Tibial artery (tissue), 4 donors: ENCODE measurements at regions not wholly inside any gene's neighbourhood (a gene's known extent, or its start where the extent isn't known, plus 50 kb on each side); places are given as distances from the start of the nearest gene placed in this dataset.
"Not testable (repeated sequence)": the region's sequence is repeated elsewhere in the genome, so short reads cannot be mapped to it uniquely, and the experiment has no call there.

Experiments
- DNase-seq, 2 donors: peaks; one replicate each; pipeline ENCODE4 v3.0.0-alpha.2; 2019
- H3K27ac ChIP-seq, 2 donors: fragments of 200-600 bp; sonication (generic) in 1 of 2; 1 replicate in 1 of 2; 2 replicates in 1 of 2; pipeline ENCODE4 v1.5.1; 2018 to 2019; ENCODE audit warnings: mild to moderate bottlenecking in 1 of 2
- H3K27me3 ChIP-seq, 2 donors: fragments of 200-600 bp; sonication (generic) in 1 of 2; one replicate each; pipeline versions ENCODE4 v1.5.1 to v1.6.0; 2016 to 2019
- H3K36me3 ChIP-seq, 3 donors: fragments of 200-600 bp; sonication (generic) in 2 of 3; one replicate each; pipeline ENCODE4 v1.5.1; 2016 to 2019; ENCODE audit warnings: mild to moderate bottlenecking in 2 of 3
- H3K4me1 ChIP-seq, 4 donors: fragments of 200-600 bp; sonication (generic) in 2 of 4; 1 replicate in 3 of 4; 2 replicates in 1 of 4; pipeline ENCODE4 v1.5.1; 2016 to 2019
- H3K4me3 ChIP-seq, 2 donors: fragments of 200-600 bp; sonication (generic) in 1 of 2; 1 replicate in 1 of 2; 2 replicates in 1 of 2; pipeline ENCODE4 v1.5.1; 2018 to 2019; ENCODE audit warnings: mild to moderate bottlenecking in 2 of 2
- H3K9me3 ChIP-seq, 3 donors: fragments of 200-600 bp; sonication (generic) in 1 of 3; one replicate each; pipeline ENCODE4 v1.5.1; 2016 to 2019
- CTCF ChIP-seq, 2 experiments: fragments of 200-600 bp in 1 of 2; fragments of 450-650 bp in 1 of 2; IDR thresholded peaks; one replicate each; pipeline ENCODE4 v1.5.1; 2017 to 2019; ENCODE audit warnings: antibody characterized with exemption in 2 of 2, mild to moderate bottlenecking in 1 of 2, moderate library complexity in 1 of 2
- intact Hi-C: fragments of 100-400 bp; cut with DNase I; formaldehyde crosslinking; loops from one replicate; pipeline ENCODE4 v1.15.0; 2023; ENCODE audit warnings: low total_unique reads

GRCh38 chr7:29657288-29657687 lies 93.7 kb downstream of the PRR15 start:
- intact Hi-C loops, result no loop called here
- H3K36me3 ChIP-seq, result no peaks in the 10 kb centered on the region

GRCh38 chr7:29657856-29658255 lies 94.2 kb downstream of the PRR15 start:
- no peaks in the 10 kb centered on the region for H3K4me1 ChIP-seq
- no peak overlapping the region for H3K4me3 ChIP-seq
- H3K36me3 ChIP-seq, result no peaks in the 10 kb centered on the region
- H3K27ac ChIP-seq, result no peak overlapping the region
- TF ChIP-seq CTCF (IDR thresholded peaks at IDR 0.05), result no peak
- no peak for DNase-seq
- no peaks in the 10 kb centered on the region for H3K27me3 ChIP-seq
- no peaks in the 10 kb centered on the region for H3K9me3 ChIP-seq
- intact Hi-C loops, result no loop called here

More at GRCh38 chr7:29657288-29657687, 93.7 kb downstream of the PRR15 start:
- no peak for DNase-seq
- TF ChIP-seq CTCF (IDR thresholded peaks at IDR 0.05), result no peak
- H3K9me3 ChIP-seq, result no peaks in the 10 kb centered on the region
- no peak overlapping the region for H3K4me3 ChIP-seq
- H3K4me1 ChIP-seq, result no peaks in the 10 kb centered on the region
- H3K27me3 ChIP-seq, result no peaks in the 10 kb centered on the region
- H3K27ac ChIP-seq, result no peak overlapping the region

- H3K27ac ChIP-seq, intact Hi-C loops, H3K36me3 ChIP-seq, H3K9me3 ChIP-seq, H3K4me3 ChIP-seq, DNase-seq, H3K27me3 ChIP-seq, H3K4me1 ChIP-seq: not testable (repeated sequence)
Observed at GRCh38 chr7:29659213-29659612, 95.6 kb downstream of the PRR15 start.

- DNase-seq, H3K4me1 ChIP-seq, H3K27ac ChIP-seq, intact Hi-C loops, H3K36me3 ChIP-seq, H3K9me3 ChIP-seq, H3K27me3 ChIP-seq, H3K4me3 ChIP-seq: not testable (repeated sequence)
Observed at GRCh38 chr7:29662899-29663298, 99.3 kb downstream of the PRR15 start.

GRCh38 chr7:29664999-29665398 lies 101.4 kb downstream of the PRR15 start:
- H3K27ac ChIP-seq, H3K4me1 ChIP-seq, DNase-seq, H3K27me3 ChIP-seq, intact Hi-C loops, H3K4me3 ChIP-seq, H3K9me3 ChIP-seq, H3K36me3 ChIP-seq: not testable (repeated sequence)

GRCh38 chr7:29667096-29667669 lies 103.5 kb downstream of the PRR15 start:
- DNase-seq, H3K4me3 ChIP-seq, H3K27ac ChIP-seq, H3K9me3 ChIP-seq, H3K4me1 ChIP-seq, H3K27me3 ChIP-seq, intact Hi-C loops, H3K36me3 ChIP-seq: not testable (repeated sequence)

- H3K36me3 ChIP-seq, H3K9me3 ChIP-seq, DNase-seq, intact Hi-C loops, H3K4me3 ChIP-seq, H3K27me3 ChIP-seq, H3K4me1 ChIP-seq, H3K27ac ChIP-seq: not testable (repeated sequence)
Observed at GRCh38 chr7:29671286-29671685, 107.7 kb downstream of the PRR15 start.

GRCh38 chr7:29673635-29674034 lies 110.0 kb downstream of the PRR15 start:
- H3K27ac ChIP-seq, H3K27me3 ChIP-seq, H3K9me3 ChIP-seq, DNase-seq, H3K4me3 ChIP-seq, H3K36me3 ChIP-seq, H3K4me1 ChIP-seq, intact Hi-C loops: not testable (repeated sequence)

- H3K4me1 ChIP-seq, intact Hi-C loops, DNase-seq, H3K27ac ChIP-seq, H3K4me3 ChIP-seq, H3K36me3 ChIP-seq, H3K27me3 ChIP-seq, H3K9me3 ChIP-seq: not testable (repeated sequence)
Observed at GRCh38 chr7:29674626-29675025, 111.0 kb downstream of the PRR15 start.

- H3K36me3 ChIP-seq, DNase-seq, H3K27ac ChIP-seq, intact Hi-C loops, H3K4me3 ChIP-seq, H3K9me3 ChIP-seq, H3K4me1 ChIP-seq, H3K27me3 ChIP-seq: not testable (repeated sequence)
Observed at GRCh38 chr7:29677254-29677653, 113.6 kb downstream of the PRR15 start.

- H3K36me3 ChIP-seq, DNase-seq, H3K9me3 ChIP-seq, H3K4me3 ChIP-seq, H3K27me3 ChIP-seq, intact Hi-C loops, H3K27ac ChIP-seq: not testable (repeated sequence)
- peaks cover 0 to 13% (median 0%) of the 10 kb centered on the region in 4 donors for H3K4me1 ChIP-seq
Observed at GRCh38 chr7:29679963-29680362, 116.3 kb downstream of the PRR15 start.

- intact Hi-C loops, H3K36me3 ChIP-seq, H3K27me3 ChIP-seq, H3K9me3 ChIP-seq, H3K4me3 ChIP-seq, DNase-seq, H3K27ac ChIP-seq: not testable (repeated sequence)
- peaks cover 0 to 13% (median 0%) of the 10 kb centered on the region in 4 donors for H3K4me1 ChIP-seq
Observed at GRCh38 chr7:29680601-29681000, 117.0 kb downstream of the PRR15 start.
